ENCODE measurements at regions not wholly inside any gene's neighbourhood (a gene's known extent, or its start where the extent isn't known, plus 50 kb on each side); places are given as distances from the start of the nearest gene placed in this dataset.

GRCh38 chr5:143970159-143970558 lies 158.2 kb downstream of the HMHB1 start:
- ChIA-PET CTCF (ENCODE audit: low intra/inter-chr PET ratio, low total read pairs) (no interaction called here), POLR2A (no interaction called here)
- H3K27ac ChIP-seq (ENCODE audit: extremely low read length, insufficient read depth, low read length): no peak overlapping the region
- H3K36me3 ChIP-seq (replicated peaks in 1 of 2; ENCODE audit: control insufficient read depth in 1 of 2, insufficient read depth in 2 of 2, low read length in 2 of 2): no peaks in the 10 kb centered on the region
- TF ChIP-seq RXRB (CRISPR knock-in tag; IDR thresholded peaks at IDR 0.05; ENCODE audit: borderline replicate concordance) (no peak), HES4 (CRISPR knock-in tag; IDR thresholded peaks at IDR 0.05; ENCODE audit: borderline replicate concordance) (no peak), RFXAP (CRISPR knock-in tag; IDR thresholded peaks at IDR 0.05; ENCODE audit: borderline replicate concordance) (no peak), SMYD3 (CRISPR knock-in tag; IDR thresholded peaks at IDR 0.05) (no peak), RXRA (CRISPR knock-in tag; IDR thresholded peaks at IDR 0.05) (no peak), NFKB2 (CRISPR knock-in tag; IDR thresholded peaks at IDR 0.05; ENCODE audit: borderline replicate concordance) (no peak), RELA (CRISPR knock-in tag; IDR thresholded peaks at IDR 0.05) (no peak), ZNF564 (CRISPR knock-in tag; IDR thresholded peaks at IDR 0.05) (no peak), RBAK (CRISPR knock-in tag; IDR thresholded peaks at IDR 0.05) (no peak), CERS6 (CRISPR knock-in tag; IDR thresholded peaks at IDR 0.05) (no peak), FOXM1 (CRISPR knock-in tag; IDR thresholded peaks at IDR 0.05) (no peak), RARG (CRISPR knock-in tag; IDR thresholded peaks at IDR 0.05; ENCODE audit: low read depth) (no peak), ZNF160 (CRISPR knock-in tag; IDR thresholded peaks at IDR 0.05) (no peak), ZNF343 (CRISPR knock-in tag; IDR thresholded peaks at IDR 0.05) (no peak), ZNF782 (CRISPR knock-in tag; IDR thresholded peaks at IDR 0.05; ENCODE audit: borderline replicate concordance) (no peak), ZNF773 (CRISPR knock-in tag; IDR thresholded peaks at IDR 0.05; ENCODE audit: borderline replicate concordance) (no peak), ZNF749 (CRISPR knock-in tag; IDR thresholded peaks at IDR 0.05; ENCODE audit: borderline replicate concordance) (no peak), WIZ (CRISPR knock-in tag; IDR thresholded peaks at IDR 0.05) (no peak), NFKBIZ (CRISPR knock-in tag; IDR thresholded peaks at IDR 0.05) (no peak)
- no peaks in the 10 kb centered on the region for H3K79me2 ChIP-seq (ENCODE audit: insufficient read depth, low read length)
- H3K9me3 ChIP-seq (ENCODE audit: low read length): no peaks in the 10 kb centered on the region
- H3K4me3 ChIP-seq (replicated peaks in 1 of 3; ENCODE audit: insufficient read depth in 1 of 3, low read depth in 2 of 3, low read length in 3 of 3): no peak overlapping the region
- in situ Hi-C loops (cut with HindIII; ENCODE audit: extremely low pct_ligation_motif_present, low pct_unique_long_range_greater_than_20kb): no loop called here
- intact Hi-C loops (cut with micrococcal nuclease; ENCODE audit: unreplicated experiment): no loop called here
- ATAC-seq: no peak
- H3K4me2 ChIP-seq (ENCODE audit: low read depth, low read length): no peak overlapping the region
- no peak for DNase-seq (ENCODE audit: low spot score)
- no peaks in the 10 kb centered on the region for H4K20me1 ChIP-seq (ENCODE audit: insufficient read depth, low read length)
- BruUV-seq (replicated peaks): no TSS peak
- H3K4me1 ChIP-seq (ENCODE audit: insufficient read depth, low read length): no peaks in the 10 kb centered on the region
- 0% methylated on average over 3 of the region's 3 CpGs for WGBS (ENCODE audit: low lambda C conversion rate)
- no peak overlapping the region for H2AFZ ChIP-seq (ENCODE audit: low read length)
- no peaks in the 10 kb centered on the region; a peak in 2 of 5 replicates for H3K27me3 ChIP-seq (ENCODE audit: control insufficient read depth in 1 of 2, insufficient read depth in 2 of 2, low read length in 2 of 2)
- no peak overlapping the region for H3K9ac ChIP-seq (ENCODE audit: insufficient read depth, low read depth, low read length)
- no peak for FAIRE-seq

Measured in HepG2 (cell line).